Brain microvascular endothelial cell (primary cell): ENCODE measurements at regions not wholly inside any gene's neighbourhood (a gene's known extent, or its start where the extent isn't known, plus 50 kb on each side); places are given as distances from the start of the nearest gene placed in this dataset.

Experiments
- DNase-seq: peaks from one replicate; pipeline ENCODE4 v3.0.0-alpha.2; 2020
- H3K27ac ChIP-seq: fragments of 250-450 bp; sonication (Bioruptor Pico); 2 replicates; pipeline ENCODE4 v1.5.1; 2020; ENCODE audit warnings: mild to moderate bottlenecking, moderate library complexity
- H3K27me3 ChIP-seq: fragments of 250-450 bp; sonication (Bioruptor Pico); replicated peaks from 2 replicates; pipeline ENCODE4 v1.5.1; 2020; ENCODE audit warnings: mild to moderate bottlenecking
- H3K36me3 ChIP-seq: fragments of 250-450 bp; sonication (Bioruptor Pico); replicated peaks from 2 replicates; pipeline ENCODE4 v1.5.1; 2020; ENCODE audit warnings: mild to moderate bottlenecking
- H3K4me3 ChIP-seq: 2 replicates; pipeline ENCODE4 v1.5.1; 2011; ENCODE audit warnings: low read depth, mild to moderate bottlenecking, control low read depth, low read length, moderate library complexity
- in situ Hi-C: cut with HindIII; loops from 2 replicates; pipeline ENCODE4 v1.10.0; 2017; ENCODE audit warnings: low sequenced_read_pairs, low pct_ligation_motif_present
- TF ChIP-seq, protein P1 (sequence below): IDR thresholded peaks from 2 replicates; pipeline ENCODE4 v1.5.1; 2011; ENCODE audit warnings: low read depth, mild to moderate bottlenecking, moderate library complexity, low read length, control low read depth, inconsistent platforms; ENCODE audit errors: missing control alignments

DNA sequence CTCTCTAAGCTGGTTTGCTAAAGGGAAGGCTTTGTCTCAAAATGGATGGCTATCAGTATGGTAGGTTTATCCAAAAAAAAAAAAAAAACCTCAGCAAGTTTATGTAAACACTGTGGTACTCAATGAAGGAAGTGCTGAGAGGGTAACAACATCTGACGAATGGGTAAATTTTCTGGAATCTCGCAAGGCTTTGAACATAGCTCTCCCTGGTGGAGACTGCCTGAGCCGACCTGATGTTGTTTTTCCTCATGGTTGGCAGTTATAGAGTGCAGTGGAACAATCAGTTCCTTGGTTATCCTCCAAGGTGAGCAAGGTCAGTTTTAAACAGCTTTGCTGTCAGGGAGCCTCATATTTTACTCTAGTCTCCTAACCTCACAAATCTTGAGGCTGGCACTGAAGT lies 94.6 kb downstream of the ZPLD1 start:
- no peak for DNase-seq
- H3K4me3 ChIP-seq: no peak overlapping the region
- H3K27me3 ChIP-seq: no peaks in the 10 kb centered on the region
- no peaks in the 10 kb centered on the region for H3K36me3 ChIP-seq
- TF ChIP-seq, protein P1, sequence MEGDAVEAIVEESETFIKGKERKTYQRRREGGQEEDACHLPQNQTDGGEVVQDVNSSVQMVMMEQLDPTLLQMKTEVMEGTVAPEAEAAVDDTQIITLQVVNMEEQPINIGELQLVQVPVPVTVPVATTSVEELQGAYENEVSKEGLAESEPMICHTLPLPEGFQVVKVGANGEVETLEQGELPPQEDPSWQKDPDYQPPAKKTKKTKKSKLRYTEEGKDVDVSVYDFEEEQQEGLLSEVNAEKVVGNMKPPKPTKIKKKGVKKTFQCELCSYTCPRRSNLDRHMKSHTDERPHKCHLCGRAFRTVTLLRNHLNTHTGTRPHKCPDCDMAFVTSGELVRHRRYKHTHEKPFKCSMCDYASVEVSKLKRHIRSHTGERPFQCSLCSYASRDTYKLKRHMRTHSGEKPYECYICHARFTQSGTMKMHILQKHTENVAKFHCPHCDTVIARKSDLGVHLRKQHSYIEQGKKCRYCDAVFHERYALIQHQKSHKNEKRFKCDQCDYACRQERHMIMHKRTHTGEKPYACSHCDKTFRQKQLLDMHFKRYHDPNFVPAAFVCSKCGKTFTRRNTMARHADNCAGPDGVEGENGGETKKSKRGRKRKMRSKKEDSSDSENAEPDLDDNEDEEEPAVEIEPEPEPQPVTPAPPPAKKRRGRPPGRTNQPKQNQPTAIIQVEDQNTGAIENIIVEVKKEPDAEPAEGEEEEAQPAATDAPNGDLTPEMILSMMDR: peak; percentile 68
- H3K27ac ChIP-seq: no peak overlapping the region
- in situ Hi-C loops: loop anchor here (25.0 kb wide), 2 partner anchors 292 to 717 kb away; no protein-coding TSS in a partner anchor

DNA sequence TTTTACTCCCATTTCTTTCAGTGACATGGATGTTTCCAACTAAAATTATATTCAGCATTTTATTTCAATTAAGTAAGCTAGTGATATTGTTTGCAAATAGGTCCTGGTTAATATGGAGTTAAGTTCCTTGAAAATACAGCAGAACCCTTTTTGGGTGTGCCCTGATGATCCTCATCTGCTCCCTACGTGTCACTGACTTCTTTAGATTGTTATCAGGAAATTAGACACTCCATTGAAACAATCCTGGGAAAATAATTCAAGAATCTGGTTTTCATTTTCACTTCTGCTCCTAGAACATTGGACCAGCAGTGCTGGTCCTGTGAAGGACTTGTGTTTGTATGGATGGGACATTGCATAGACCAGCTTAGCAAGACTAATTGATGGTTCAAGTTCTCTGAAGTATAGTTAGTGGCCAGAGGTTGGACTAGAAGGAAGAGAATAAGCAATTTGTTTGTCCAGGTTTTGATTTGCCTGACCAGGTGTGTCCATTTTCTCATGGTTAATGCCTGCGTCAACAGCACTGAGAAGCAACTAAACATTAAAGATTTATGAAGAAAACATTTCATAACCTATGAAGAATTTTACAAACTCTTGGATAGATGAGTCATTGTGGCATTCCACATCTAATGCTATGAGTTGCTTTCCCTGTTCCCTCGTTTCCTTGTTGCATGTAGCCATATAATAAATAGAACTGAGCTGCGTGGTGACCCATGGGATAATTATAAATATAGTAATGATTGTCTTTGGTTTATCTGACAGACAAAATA lies 95.8 kb downstream of the ZPLD1 start:
- DNase-seq: peak; percentile 7
- TF ChIP-seq, protein P1: no peak
- Histone ChIP-seq H3K27ac (no peak overlapping the region), H3K36me3 (no peaks in the 10 kb centered on the region), H3K27me3 (no peaks in the 10 kb centered on the region), H3K4me3 (no peak overlapping the region)
- in situ Hi-C loops: loop anchor here (25.0 kb wide), 2 partner anchors 293 to 718 kb away; no protein-coding TSS in a partner anchor

DNA sequence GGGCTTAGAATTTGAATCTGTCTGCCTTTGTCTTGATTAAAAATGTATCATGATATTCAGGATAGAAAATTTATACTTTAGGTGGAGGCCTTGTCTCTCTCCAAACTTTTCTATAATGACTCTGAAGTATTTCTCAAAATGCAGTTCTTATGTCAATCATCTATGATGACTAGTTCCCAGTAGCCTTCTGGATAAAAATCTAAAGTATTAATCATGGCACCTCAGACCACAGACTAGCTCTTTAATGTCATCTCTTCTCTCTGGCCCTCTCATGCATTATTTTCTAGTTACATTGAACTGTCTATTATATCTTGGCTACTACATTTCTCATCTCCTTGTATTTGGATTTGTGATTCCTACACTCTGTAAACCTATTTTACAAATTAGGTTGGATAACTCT lies 96.9 kb downstream of the ZPLD1 start:
- H3K36me3 ChIP-seq: no peaks in the 10 kb centered on the region
- no peak overlapping the region for H3K27ac ChIP-seq
- TF ChIP-seq, protein P1: no peak
- H3K27me3 ChIP-seq: no peaks in the 10 kb centered on the region
- in situ Hi-C loops: loop anchor here (25.0 kb wide), 2 partner anchors 294 to 719 kb away; no protein-coding TSS in a partner anchor
- no peak for DNase-seq
- no peak overlapping the region for H3K4me3 ChIP-seq

DNA sequence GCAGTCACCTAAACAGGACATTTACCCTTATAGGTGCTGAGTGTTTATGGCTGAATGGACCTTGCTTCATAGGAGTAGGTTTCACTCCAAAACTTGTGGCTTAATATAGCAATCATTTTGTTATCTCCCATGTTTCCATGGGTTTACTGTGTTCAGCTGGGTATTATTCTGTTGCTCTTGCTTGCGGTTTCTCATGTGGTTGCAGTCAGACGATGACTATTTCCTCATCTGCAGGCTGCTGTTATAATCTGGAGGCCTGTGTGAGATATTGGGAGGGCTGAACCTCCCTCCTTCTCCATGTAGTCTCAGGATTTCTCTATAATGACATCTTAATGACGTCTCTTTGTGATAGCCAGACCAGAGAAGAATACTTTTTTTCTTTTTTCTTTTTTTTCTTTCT lies 98.1 kb downstream of the ZPLD1 start:
- in situ Hi-C loops: loop anchor here (25.0 kb wide), 2 partner anchors 296 to 721 kb away; no protein-coding TSS in a partner anchor
- Histone ChIP-seq H3K27me3 (no peaks in the 10 kb centered on the region), H3K27ac (no peak overlapping the region), H3K4me3 (no peak overlapping the region), H3K36me3 (no peaks in the 10 kb centered on the region)
- TF ChIP-seq, protein P1: no peak
- peak; percentile 24 for DNase-seq

DNA sequence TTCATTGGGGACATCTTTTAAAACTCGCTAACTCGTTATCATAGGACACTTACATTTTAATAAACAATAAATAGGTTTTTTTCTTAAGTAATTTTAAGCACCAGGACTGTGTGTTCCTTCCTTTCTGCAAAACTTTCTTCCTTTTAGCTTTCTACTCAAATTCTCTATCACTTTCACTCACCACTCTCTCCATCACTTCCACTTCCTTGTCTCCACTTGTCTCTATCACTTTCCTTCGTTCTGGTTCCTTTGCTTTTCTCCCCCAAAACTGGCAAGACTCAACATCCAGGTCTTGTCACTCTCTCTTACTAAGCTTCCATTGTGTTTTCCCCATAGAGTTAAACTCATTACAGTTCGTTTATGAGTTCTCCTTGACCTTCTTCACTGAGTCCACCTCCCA lies 99.0 kb downstream of the ZPLD1 start:
- in situ Hi-C loops: loop anchor here (25.0 kb wide), 2 partner anchors 296 to 721 kb away; no protein-coding TSS in a partner anchor
- TF ChIP-seq, protein P1: no peak
- H3K36me3 ChIP-seq: no peaks in the 10 kb centered on the region
- no peak for DNase-seq
- no peaks in the 10 kb centered on the region for H3K27me3 ChIP-seq
- H3K4me3 ChIP-seq: no peak overlapping the region
- H3K27ac ChIP-seq: no peak overlapping the region

DNA sequence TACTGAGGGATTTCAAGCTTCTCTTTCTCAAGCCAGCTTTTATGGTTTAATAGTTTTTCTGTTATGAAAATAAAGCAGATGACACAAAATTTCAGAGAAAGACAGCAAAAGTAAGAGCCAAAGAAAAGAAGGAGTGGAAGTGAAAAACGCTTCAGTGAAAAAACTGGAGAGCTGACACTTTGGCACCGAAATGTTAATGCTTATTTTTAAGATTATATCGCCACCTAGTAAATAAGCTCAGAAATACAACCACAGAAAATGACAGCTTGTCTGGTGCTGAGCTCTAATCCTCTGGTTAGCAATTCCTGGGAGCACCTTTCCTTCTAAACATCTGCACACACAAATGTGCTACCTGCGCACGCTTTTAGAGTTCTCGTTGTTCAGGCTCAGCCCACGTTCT lies 101.6 kb downstream of the ZPLD1 start:
- H3K4me3 ChIP-seq: no peak overlapping the region
- H3K27me3 ChIP-seq: no peaks in the 10 kb centered on the region
- in situ Hi-C loops: loop anchor here (25.0 kb wide), 2 partner anchors 299 to 724 kb away; no protein-coding TSS in a partner anchor
- no peaks in the 10 kb centered on the region for H3K36me3 ChIP-seq
- peak; percentile 16 for DNase-seq
- TF ChIP-seq, protein P1: peak; percentile 51
- no peak overlapping the region for H3K27ac ChIP-seq
